ENCODE measurements at regions not wholly inside any gene's neighbourhood (a gene's known extent, or its start where the extent isn't known, plus 50 kb on each side); places are given as distances from the start of the nearest gene placed in this dataset.

DNA sequence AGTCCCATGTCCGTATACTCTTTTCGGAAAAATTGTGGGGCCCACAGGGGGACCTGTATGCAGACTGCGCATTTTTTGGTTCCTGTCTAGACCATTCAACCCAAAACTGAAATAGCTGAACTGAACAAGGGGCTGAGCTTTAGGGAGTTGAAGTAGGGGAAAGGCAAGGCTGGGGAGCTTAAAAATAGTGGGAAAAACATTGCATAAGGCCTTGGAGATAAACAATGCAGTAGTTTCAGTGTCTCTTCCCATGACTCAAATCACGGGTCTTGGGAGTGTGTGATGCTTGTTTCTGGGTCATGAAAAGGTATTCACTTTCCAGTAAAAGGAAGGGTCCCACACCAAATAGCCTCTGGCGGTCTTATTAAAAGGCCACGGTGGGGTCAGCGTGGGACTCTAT is 402.8 kb upstream of the SALL1 start:
- peaks cover 2% of the 10 kb centered on the region for H3K9me3 ChIP-seq (ENCODE audit: control insufficient read depth, low read length)
- no peak overlapping the region for H3K27ac ChIP-seq (ENCODE audit: low read depth, low read length, severe bottlenecking)
- H3K4me3 ChIP-seq (ENCODE audit: extremely low read depth, insufficient read depth, low read length, poor library complexity, severe bottlenecking): no peak overlapping the region
- WGBS, 2 experiments (ENCODE audit: insufficient coverage in 2 of 2): 90 to 100% methylated on average over 6 to 7 of the region's 7 CpGs
- H3K4me1 ChIP-seq (ENCODE audit: control insufficient read depth, insufficient read depth, low read length, poor library complexity, severe bottlenecking): peaks cover 14% of the 10 kb centered on the region
- H3K36me3 ChIP-seq (ENCODE audit: control insufficient read depth, insufficient read depth, low read length): no peaks in the 10 kb centered on the region

DNA sequence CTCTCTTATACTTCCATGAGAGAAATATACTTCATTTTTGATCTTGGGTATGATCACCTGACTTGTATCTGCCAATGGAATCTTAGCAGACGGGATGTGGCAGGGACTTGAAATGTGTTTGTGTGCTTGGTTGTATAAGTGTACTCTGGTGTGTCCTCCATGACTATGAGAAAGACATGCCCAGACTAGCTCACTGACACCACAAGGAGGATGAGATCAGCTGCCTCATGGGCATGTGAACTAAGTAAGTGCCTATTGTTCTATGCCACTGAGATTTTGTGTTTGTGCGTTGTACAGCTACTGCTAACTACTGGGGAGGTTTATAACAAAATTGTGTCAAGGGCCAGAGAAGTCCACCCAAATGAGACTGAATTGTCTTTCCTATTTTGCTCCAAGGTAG is 402.2 kb upstream of the SALL1 start:
- H3K9me3 ChIP-seq (ENCODE audit: control insufficient read depth, low read length): peaks cover 2% of the 10 kb centered on the region
- no peak overlapping the region for H3K4me3 ChIP-seq (ENCODE audit: extremely low read depth, insufficient read depth, low read length, poor library complexity, severe bottlenecking)
- peaks cover 14% of the 10 kb centered on the region for H3K4me1 ChIP-seq (ENCODE audit: control insufficient read depth, insufficient read depth, low read length, poor library complexity, severe bottlenecking)
- no peaks in the 10 kb centered on the region for H3K36me3 ChIP-seq (ENCODE audit: control insufficient read depth, insufficient read depth, low read length)
- H3K27ac ChIP-seq (ENCODE audit: low read depth, low read length, severe bottlenecking): no peak overlapping the region
- 100% methylated on average over 1 of the region's 2 CpGs for WGBS, 2 experiments (ENCODE audit: insufficient coverage in 2 of 2)

DNA sequence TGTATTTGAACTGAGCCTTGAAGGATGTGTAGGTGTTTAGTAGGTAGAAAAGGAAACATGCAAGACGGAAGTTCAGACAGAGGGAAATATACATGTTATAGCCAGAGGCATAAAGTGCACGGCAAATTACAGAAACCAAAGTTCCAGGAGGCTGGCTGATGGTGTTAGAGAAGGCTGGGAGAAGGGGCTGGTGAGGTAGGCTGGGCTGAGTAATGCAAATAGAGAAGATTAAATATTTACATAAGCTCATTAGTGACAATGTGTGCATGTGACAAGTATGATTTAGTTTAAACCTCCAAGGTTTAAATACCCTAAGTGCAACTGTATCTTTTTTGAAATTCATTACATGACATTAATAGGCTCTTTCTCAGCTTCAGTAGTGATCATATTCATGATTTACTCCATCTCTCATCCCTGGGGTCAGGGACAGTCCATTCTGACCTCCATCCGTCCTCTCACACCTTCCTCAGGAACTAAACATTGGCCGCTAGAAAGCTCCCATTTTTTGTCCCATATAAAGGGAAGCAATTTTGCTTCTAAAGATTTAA is 399.8 kb upstream of the SALL1 start:
- Histone ChIP-seq H3K4me3 (ENCODE audit: extremely low read depth, insufficient read depth, low read length, poor library complexity, severe bottlenecking) (no peak overlapping the region), H3K4me1 (ENCODE audit: control insufficient read depth, insufficient read depth, low read length, poor library complexity, severe bottlenecking) (peaks cover 14% of the 10 kb centered on the region), H3K36me3 (ENCODE audit: control insufficient read depth, insufficient read depth, low read length) (no peaks in the 10 kb centered on the region), H3K9me3 (ENCODE audit: control insufficient read depth, low read length) (peaks cover 2% of the 10 kb centered on the region), H3K27ac (ENCODE audit: low read depth, low read length, severe bottlenecking) (no peak overlapping the region)
- WGBS, 2 experiments (ENCODE audit: insufficient coverage in 2 of 2): 80% methylated on average over 2 to 3 of the region's 4 CpGs

DNA sequence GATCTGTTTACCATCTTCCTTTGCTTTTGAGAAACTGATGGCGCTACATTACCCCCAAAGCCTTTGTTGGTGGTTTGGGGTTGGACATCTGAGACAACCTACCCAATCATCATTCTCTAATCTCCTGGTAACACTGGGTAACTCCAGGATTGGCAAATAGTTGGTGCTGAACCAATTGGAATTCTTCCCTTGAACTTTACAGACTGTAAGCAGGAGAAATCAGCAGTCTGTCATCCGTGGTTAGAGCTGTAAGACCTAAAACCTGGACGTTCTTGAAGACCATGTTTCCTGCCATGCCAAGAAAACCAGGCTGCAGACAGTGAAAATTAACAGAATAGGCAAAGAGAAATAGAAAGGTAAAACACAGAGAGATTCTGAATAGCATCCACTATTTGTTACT is 398.8 kb upstream of the SALL1 start:
- Histone ChIP-seq H3K4me1 (ENCODE audit: control insufficient read depth, insufficient read depth, low read length, poor library complexity, severe bottlenecking) (peaks cover 22% of the 10 kb centered on the region), H3K27ac (ENCODE audit: low read depth, low read length, severe bottlenecking) (no peak overlapping the region), H3K9me3 (ENCODE audit: control insufficient read depth, low read length) (peaks cover 2% of the 10 kb centered on the region), H3K36me3 (ENCODE audit: control insufficient read depth, insufficient read depth, low read length) (no peaks in the 10 kb centered on the region), H3K4me3 (ENCODE audit: extremely low read depth, insufficient read depth, low read length, poor library complexity, severe bottlenecking) (no peak overlapping the region)
- 85 to 100% methylated on average over 1 to 2 of the region's 3 CpGs for WGBS, 2 experiments (ENCODE audit: insufficient coverage in 2 of 2)

DNA sequence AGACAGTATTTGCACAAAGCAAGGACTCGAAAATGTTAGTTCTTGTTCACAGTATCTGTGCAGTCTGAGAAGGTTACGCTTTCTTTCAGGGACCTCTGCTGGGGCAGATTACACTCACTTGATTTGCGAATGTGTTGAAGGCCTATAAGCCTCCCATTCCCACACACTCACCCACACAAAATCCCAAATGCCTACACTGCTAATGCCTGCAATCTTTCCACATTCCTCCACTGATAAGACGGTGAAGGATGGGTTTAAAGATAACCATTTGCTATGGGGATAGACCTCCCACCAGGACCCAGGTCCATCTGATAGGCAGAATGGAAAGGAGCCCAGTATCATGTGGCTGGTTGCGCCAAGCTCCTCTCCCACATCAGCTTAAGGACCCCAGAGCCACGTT is 394.9 kb upstream of the SALL1 start:
- H3K4me1 ChIP-seq (ENCODE audit: control insufficient read depth, insufficient read depth, low read length, poor library complexity, severe bottlenecking): peaks cover 53% of the 10 kb centered on the region
- H3K4me3 ChIP-seq (ENCODE audit: extremely low read depth, insufficient read depth, low read length, poor library complexity, severe bottlenecking): no peak overlapping the region
- H3K9me3 ChIP-seq (ENCODE audit: control insufficient read depth, low read length): no peaks in the 10 kb centered on the region
- 50 to 82% methylated on average over 4 of the region's 6 CpGs for WGBS, 2 experiments (ENCODE audit: insufficient coverage in 2 of 2)
- no peaks in the 10 kb centered on the region for H3K36me3 ChIP-seq (ENCODE audit: control insufficient read depth, insufficient read depth, low read length)
- H3K27ac ChIP-seq (ENCODE audit: low read depth, low read length, severe bottlenecking): no peak overlapping the region

DNA sequence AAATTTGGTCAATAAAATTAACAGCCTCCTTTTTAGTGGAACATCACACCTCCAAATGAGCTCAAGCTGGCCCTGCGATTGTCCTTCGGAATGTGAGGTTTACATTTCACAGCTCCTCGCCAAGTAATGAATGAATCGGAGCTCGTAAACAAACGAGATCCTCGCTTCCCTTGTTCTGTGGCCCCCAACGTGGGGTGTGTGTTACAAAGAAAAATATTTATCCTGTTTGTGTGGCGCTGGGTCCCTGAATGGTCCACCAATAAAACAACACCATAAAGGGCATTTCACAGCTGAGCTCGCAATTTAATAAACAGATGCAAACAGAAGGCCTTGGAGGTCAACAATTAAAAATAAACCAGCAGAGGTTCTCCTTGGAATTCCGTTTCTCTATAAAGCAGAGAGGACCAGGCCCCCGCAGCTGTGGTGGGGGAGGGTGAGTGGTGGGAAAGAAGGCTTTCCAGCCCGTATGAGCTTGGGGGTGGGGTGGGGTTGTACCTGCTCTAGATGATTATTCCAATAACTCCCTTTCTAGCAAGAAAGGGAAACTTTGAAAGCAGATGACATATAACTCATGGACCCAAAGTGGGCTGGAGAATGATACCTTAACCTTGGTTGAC is 393.9 kb upstream of the SALL1 start:
- Histone ChIP-seq H3K27ac (ENCODE audit: low read depth, low read length, severe bottlenecking) (peak overlapping the region; percentile 34), H3K9me3 (ENCODE audit: control insufficient read depth, low read length) (no peaks in the 10 kb centered on the region), H3K36me3 (ENCODE audit: control insufficient read depth, insufficient read depth, low read length) (no peaks in the 10 kb centered on the region), H3K4me1 (ENCODE audit: control insufficient read depth, insufficient read depth, low read length, poor library complexity, severe bottlenecking) (peaks cover 53% of the 10 kb centered on the region), H3K4me3 (ENCODE audit: extremely low read depth, insufficient read depth, low read length, poor library complexity, severe bottlenecking) (no peak overlapping the region)
- WGBS, 2 experiments (ENCODE audit: insufficient coverage in 2 of 2): 0 to 7% methylated on average over 1 to 3 of the region's 13 CpGs

DNA sequence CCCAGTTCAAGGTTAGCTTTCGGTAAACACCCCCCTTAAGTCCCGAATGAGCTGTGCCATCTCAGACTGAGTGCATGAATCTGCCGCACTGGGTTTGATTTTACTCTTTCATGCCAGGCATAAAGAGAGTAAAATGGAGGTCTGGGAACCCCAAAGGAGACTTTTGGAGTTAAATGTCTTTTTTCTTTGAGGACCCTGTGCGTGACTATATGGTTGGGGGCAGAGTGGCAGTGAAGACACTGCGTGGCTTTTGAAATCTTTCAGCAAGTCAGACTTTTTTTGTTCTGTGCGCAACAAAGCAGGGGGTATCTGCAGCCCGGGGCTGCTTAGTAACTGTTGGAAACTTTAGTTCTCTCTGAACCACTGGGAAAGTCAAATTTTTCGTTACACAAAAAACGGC is 392.9 kb upstream of the SALL1 start:
- Histone ChIP-seq H3K36me3 (ENCODE audit: control insufficient read depth, insufficient read depth, low read length) (no peaks in the 10 kb centered on the region), H3K4me1 (ENCODE audit: control insufficient read depth, insufficient read depth, low read length, poor library complexity, severe bottlenecking) (peaks cover 61% of the 10 kb centered on the region), H3K9me3 (ENCODE audit: control insufficient read depth, low read length) (no peaks in the 10 kb centered on the region), H3K4me3 (ENCODE audit: extremely low read depth, insufficient read depth, low read length, poor library complexity, severe bottlenecking) (no peak overlapping the region), H3K27ac (ENCODE audit: low read depth, low read length, severe bottlenecking) (no peak overlapping the region)
- WGBS, 2 experiments (ENCODE audit: insufficient coverage in 2 of 2): 73 to 75% methylated on average over 8 to 9 of the region's 9 CpGs

DNA sequence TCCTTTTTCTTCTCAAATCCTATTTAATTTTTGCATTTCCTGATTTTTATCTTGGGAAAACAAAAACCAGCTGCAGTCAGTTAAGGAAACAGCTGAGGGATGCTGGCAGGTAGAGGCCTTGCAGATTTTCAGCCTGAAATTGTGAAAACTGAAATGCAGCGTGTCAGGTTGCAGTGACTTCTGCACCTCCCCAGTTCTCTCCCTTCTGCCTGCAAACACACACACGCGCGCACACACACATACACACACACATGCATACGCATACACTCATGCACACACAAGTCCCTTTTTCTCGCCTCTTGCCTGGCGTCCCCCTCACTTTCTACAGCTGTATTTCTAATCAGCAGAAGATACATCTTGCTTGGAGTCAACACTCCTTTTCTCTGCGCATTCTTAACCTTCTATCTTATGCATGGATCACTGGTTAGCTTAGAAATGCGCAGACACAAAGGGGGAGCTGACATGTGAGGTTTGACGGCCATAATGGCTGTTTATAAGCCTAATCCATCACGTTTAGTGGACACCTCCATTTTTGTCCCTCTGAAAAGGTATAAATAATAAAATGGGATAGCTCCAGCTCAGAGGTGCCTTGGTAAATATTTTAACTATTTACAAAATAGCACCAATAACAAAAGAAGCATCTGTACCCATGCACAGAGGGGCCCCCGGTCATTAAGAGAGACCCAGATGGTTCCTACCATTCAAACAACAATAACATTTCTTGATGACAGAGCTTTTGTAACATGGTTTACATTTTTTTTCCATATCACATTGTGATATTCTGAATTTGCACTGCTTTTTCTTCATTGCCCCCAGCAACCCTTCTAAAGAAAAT is 392.1 kb upstream of the SALL1 start:
- Histone ChIP-seq H3K36me3 (ENCODE audit: control insufficient read depth, insufficient read depth, low read length) (no peaks in the 10 kb centered on the region), H3K4me3 (ENCODE audit: extremely low read depth, insufficient read depth, low read length, poor library complexity, severe bottlenecking) (no peak overlapping the region), H3K4me1 (ENCODE audit: control insufficient read depth, insufficient read depth, low read length, poor library complexity, severe bottlenecking) (peaks cover 63% of the 10 kb centered on the region), H3K9me3 (ENCODE audit: control insufficient read depth, low read length) (no peaks in the 10 kb centered on the region), H3K27ac (ENCODE audit: low read depth, low read length, severe bottlenecking) (no peak overlapping the region)
- 76 to 84% methylated on average over 8 of the region's 12 CpGs for WGBS, 2 experiments (ENCODE audit: insufficient coverage in 2 of 2)

DNA sequence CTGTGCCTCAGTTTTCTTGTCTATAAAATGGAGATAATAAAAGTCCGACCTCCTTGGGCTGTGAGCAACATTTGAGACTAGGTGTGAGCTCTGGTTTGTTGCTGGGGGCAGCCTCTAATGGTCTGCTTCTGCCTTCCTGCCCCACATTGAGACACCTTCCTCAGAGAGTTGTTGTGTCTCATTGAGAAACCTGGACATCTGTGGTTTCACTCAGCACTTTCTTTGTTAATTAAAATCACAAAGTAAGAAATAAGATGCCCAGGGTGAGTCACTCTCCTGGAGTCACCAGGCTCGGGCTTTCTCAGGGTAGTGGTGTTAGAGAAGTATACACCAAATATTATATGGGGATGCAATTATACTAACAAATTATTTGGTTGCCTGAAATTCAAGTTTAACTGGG is 389.2 kb upstream of the SALL1 start:
- no peak overlapping the region for H3K4me3 ChIP-seq (ENCODE audit: extremely low read depth, insufficient read depth, low read length, poor library complexity, severe bottlenecking)
- H3K9me3 ChIP-seq (ENCODE audit: control insufficient read depth, low read length): no peaks in the 10 kb centered on the region
- no peaks in the 10 kb centered on the region for H3K36me3 ChIP-seq (ENCODE audit: control insufficient read depth, insufficient read depth, low read length)
- peaks cover 71% of the 10 kb centered on the region for H3K4me1 ChIP-seq (ENCODE audit: control insufficient read depth, insufficient read depth, low read length, poor library complexity, severe bottlenecking)
- WGBS, 2 experiments (ENCODE audit: insufficient coverage in 2 of 2): no CpG with 5 or more reads among the region's 2 CpGs
- H3K27ac ChIP-seq (ENCODE audit: low read depth, low read length, severe bottlenecking): peak overlapping the region; percentile 19

DNA sequence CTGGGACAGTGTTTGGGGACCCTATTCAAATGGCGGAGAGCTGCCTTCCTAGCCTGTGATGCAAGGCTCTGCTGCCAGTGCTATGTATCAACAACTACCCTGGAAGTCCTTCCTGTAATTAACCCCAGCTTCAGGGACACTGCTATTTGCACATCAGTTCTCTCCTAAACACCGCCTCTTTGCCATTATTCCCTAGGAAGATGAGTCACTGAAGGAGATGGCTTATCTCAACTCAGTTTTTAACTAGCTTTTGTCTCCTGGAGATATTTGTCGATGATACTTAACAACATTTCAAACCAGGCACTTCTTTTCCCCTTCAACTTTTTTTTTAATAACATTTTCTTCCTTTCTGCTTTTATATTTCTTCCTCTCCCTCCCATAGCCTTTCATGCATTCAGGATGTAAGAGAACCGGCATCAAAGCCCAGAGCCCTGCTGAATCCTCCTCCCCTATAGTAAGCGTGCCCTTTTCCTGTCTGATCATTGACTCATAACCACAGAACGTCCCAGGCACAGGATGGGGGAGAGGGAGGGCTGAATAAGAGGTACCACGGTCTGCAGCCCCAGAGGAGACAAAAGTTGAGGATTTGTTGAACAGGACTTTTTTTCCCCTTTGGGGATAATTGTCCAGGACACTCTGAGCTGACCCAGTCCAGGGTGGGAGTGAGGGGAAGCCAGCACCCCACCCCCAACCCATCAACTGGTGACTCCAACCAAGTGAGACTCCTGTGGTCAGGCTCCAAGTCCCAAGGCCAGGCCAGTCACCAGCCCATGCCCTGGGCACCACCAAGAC is 387.8 kb upstream of the SALL1 start:
- no peak overlapping the region for H3K4me3 ChIP-seq (ENCODE audit: extremely low read depth, insufficient read depth, low read length, poor library complexity, severe bottlenecking)
- no peaks in the 10 kb centered on the region for H3K36me3 ChIP-seq (ENCODE audit: control insufficient read depth, insufficient read depth, low read length)
- 5 to 7% methylated on average over 3 to 4 of the region's 7 CpGs for WGBS, 2 experiments (ENCODE audit: insufficient coverage in 2 of 2)
- H3K4me1 ChIP-seq (ENCODE audit: control insufficient read depth, insufficient read depth, low read length, poor library complexity, severe bottlenecking): peaks cover 57% of the 10 kb centered on the region
- peak overlapping the region; percentile 82 for H3K27ac ChIP-seq (ENCODE audit: low read depth, low read length, severe bottlenecking)
- no peaks in the 10 kb centered on the region for H3K9me3 ChIP-seq (ENCODE audit: control insufficient read depth, low read length)

Data from mesodermal cell (in vitro differentiated cells).